ENCODE measurements at regions not wholly inside any gene's neighbourhood (a gene's known extent, or its start where the extent isn't known, plus 50 kb on each side); places are given as distances from the start of the nearest gene placed in this dataset.
"Not testable (repeated sequence)": the region's sequence is repeated elsewhere in the genome, so short reads cannot be mapped to it uniquely, and the experiment has no call there.

DNA sequence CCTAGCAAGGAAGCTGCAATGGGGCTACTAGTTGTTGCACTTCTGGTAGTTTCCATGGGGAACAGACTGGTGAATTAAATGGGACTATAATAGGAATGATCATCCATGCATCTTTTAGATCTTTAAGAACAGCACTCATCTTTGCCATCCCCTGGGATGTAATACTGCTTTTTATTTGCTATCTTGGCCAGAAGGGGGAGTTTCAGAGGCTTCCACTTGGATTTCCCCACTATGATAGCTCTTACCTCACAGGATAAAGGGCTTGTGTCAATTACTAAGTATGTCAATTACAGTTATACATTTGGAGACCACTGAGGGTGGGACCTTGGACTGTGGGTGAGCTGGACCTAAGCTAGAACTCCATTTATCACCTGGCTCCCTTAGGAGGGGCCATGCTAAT is 61.8 kb downstream of the PROP1 start:
- TF ChIP-seq POLR2AphosphoS5, CTCF, POLR2A (IDR thresholded peaks at IDR 0.05): not testable (repeated sequence)
